Neural crest cell (in vitro differentiated cells): ENCODE measurements at regions not wholly inside any gene's neighbourhood (a gene's known extent, or its start where the extent isn't known, plus 50 kb on each side); places are given as distances from the start of the nearest gene placed in this dataset.
"Not testable (repeated sequence)": the region's sequence is repeated elsewhere in the genome, so short reads cannot be mapped to it uniquely, and the experiment has no call there.

Source experiments
- DNase-seq: peaks from one replicate; pipeline ENCODE4 v3.0.0; 2021; ENCODE audit warnings: low read depth, mixed read lengths, low spot score
- H3K27ac Mint-ChIP-seq: one replicate; pipeline ENCODE4 v1.8.0; 2021; ENCODE audit warnings: mild to moderate bottlenecking, mixed read lengths; ENCODE audit not compliant: unreplicated experiment
- H3K27me3 Mint-ChIP-seq: 2 replicates; pipeline ENCODE4 v1.8.0; 2021; ENCODE audit warnings: low read depth, mild to moderate bottlenecking, mixed read lengths
- H3K36me3 Mint-ChIP-seq: 2 replicates; pipeline ENCODE4 v1.8.0; 2021; ENCODE audit warnings: low read depth, mild to moderate bottlenecking, mixed read lengths
- H3K4me1 Mint-ChIP-seq: 2 replicates; pipeline ENCODE4 v1.8.0; 2021; ENCODE audit warnings: mixed read lengths
- H3K4me3 Mint-ChIP-seq: one replicate; pipeline ENCODE4 v1.8.0; 2021; ENCODE audit warnings: mild to moderate bottlenecking, mixed read lengths
- H3K9me3 Mint-ChIP-seq: 2 replicates; pipeline ENCODE4 v1.8.0; 2021; ENCODE audit warnings: mixed read lengths
- CTCF ChIP-seq: fragments of 200-600 bp; sonication (generic); conservative IDR thresholded peaks from 2 replicates; pipeline ENCODE4 v1.5.0; 2021; ENCODE audit warnings: antibody characterized with exemption, mild to moderate bottlenecking

- no peak overlapping the region for H3K4me3 Mint-ChIP-seq
- no peak overlapping the region for H3K27ac Mint-ChIP-seq
- no peaks in the 10 kb centered on the region for H3K36me3 Mint-ChIP-seq
- H3K27me3 Mint-ChIP-seq, result no peaks in the 10 kb centered on the region
- peaks cover 12% of the 10 kb centered on the region for H3K4me1 Mint-ChIP-seq
- DNase-seq, result no peak
- peaks cover 3% of the 10 kb centered on the region for H3K9me3 Mint-ChIP-seq
- no peak for TF ChIP-seq CTCF
Observed at GRCh38 chr9:31394015-31394473, 990.4 kb upstream of the ACO1 start.

- Mint-ChIP-seq H3K9me3 (peaks cover 7% of the 10 kb centered on the region), H3K4me1 (no peaks in the 10 kb centered on the region), H3K36me3 (no peaks in the 10 kb centered on the region), H3K27me3 (no peaks in the 10 kb centered on the region), H3K4me3 (no peak overlapping the region), H3K27ac (no peak overlapping the region)
- TF ChIP-seq CTCF, result no peak
- DNase-seq, result no peak
Observed at GRCh38 chr9:31412081-31412480, 972.4 kb upstream of the ACO1 start.

GRCh38 chr9:31415164-31415563 lies 969.3 kb upstream of the ACO1 start:
- no peak for TF ChIP-seq CTCF
- no peak for DNase-seq
- Mint-ChIP-seq H3K27ac (no peak overlapping the region), H3K4me3 (no peak overlapping the region), H3K4me1 (no peaks in the 10 kb centered on the region), H3K27me3 (no peaks in the 10 kb centered on the region), H3K9me3 (peaks cover 8% of the 10 kb centered on the region), H3K36me3 (no peaks in the 10 kb centered on the region)

GRCh38 chr9:31418419-31418818 lies 966.0 kb upstream of the ACO1 start:
- peaks cover 5% of the 10 kb centered on the region for H3K9me3 Mint-ChIP-seq
- H3K27ac Mint-ChIP-seq, result no peak overlapping the region
- no peaks in the 10 kb centered on the region for H3K4me1 Mint-ChIP-seq
- no peaks in the 10 kb centered on the region for H3K27me3 Mint-ChIP-seq
- no peak overlapping the region for H3K4me3 Mint-ChIP-seq
- H3K36me3 Mint-ChIP-seq, result no peaks in the 10 kb centered on the region
- DNase-seq, result no peak
- no peak for TF ChIP-seq CTCF

- not testable (repeated sequence) for DNase-seq, H3K9me3 Mint-ChIP-seq, H3K27me3 Mint-ChIP-seq, H3K36me3 Mint-ChIP-seq
- H3K4me3 Mint-ChIP-seq, result peak overlapping the region; percentile 35
- peaks cover 21% of the 10 kb centered on the region for H3K4me1 Mint-ChIP-seq
- peak overlapping the region; percentile 97 for H3K27ac Mint-ChIP-seq
Observed at GRCh38 chr9:31443630-31444457, 940.6 kb upstream of the ACO1 start.

GRCh38 chr9:31445357-31445756 lies 939.1 kb upstream of the ACO1 start:
- H3K27ac Mint-ChIP-seq, result no peak overlapping the region
- no peaks in the 10 kb centered on the region for H3K36me3 Mint-ChIP-seq
- H3K9me3 Mint-ChIP-seq, result no peaks in the 10 kb centered on the region
- no peaks in the 10 kb centered on the region for H3K27me3 Mint-ChIP-seq
- DNase-seq, result no peak
- H3K4me3 Mint-ChIP-seq, result no peak overlapping the region
- TF ChIP-seq CTCF, result no peak
- peaks cover 21% of the 10 kb centered on the region for H3K4me1 Mint-ChIP-seq
